LNCAP (cell line): ENCODE measurements at regions not wholly inside any gene's neighbourhood (a gene's known extent, or its start where the extent isn't known, plus 50 kb on each side); places are given as distances from the start of the nearest gene placed in this dataset.

Experiments used
- TF ChIP-seq, protein P1 (sequence below): fragments of 450-650 bp; IDR thresholded peaks from 2 replicates; pipeline ENCODE4 v1.5.1; 2017; ENCODE audit warnings: mild to moderate bottlenecking

DNA sequence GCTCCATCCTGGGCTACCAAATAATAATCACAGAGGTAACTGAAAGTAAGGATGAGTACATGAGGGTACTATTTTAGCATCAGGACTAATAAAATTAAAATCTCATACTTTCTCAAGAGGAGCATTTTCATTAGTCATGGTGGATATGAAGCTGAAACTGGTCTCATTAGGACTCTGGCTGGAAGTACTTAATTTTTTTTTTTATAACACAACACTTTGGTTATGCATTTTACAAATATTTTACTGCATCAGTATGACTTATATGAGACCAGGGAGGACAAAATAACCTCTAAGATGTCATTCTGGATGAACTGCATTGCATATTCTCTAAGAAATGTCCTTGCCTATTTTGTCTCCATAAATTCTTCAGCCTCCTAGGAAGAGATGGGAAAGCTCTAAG lies 290.9 kb downstream of the HLX start:
- TF ChIP-seq, protein P1, sequence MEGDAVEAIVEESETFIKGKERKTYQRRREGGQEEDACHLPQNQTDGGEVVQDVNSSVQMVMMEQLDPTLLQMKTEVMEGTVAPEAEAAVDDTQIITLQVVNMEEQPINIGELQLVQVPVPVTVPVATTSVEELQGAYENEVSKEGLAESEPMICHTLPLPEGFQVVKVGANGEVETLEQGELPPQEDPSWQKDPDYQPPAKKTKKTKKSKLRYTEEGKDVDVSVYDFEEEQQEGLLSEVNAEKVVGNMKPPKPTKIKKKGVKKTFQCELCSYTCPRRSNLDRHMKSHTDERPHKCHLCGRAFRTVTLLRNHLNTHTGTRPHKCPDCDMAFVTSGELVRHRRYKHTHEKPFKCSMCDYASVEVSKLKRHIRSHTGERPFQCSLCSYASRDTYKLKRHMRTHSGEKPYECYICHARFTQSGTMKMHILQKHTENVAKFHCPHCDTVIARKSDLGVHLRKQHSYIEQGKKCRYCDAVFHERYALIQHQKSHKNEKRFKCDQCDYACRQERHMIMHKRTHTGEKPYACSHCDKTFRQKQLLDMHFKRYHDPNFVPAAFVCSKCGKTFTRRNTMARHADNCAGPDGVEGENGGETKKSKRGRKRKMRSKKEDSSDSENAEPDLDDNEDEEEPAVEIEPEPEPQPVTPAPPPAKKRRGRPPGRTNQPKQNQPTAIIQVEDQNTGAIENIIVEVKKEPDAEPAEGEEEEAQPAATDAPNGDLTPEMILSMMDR, result no peak

GRCh38 chr1:221171768-221172167 lies 292.5 kb downstream of the HLX start:
- TF ChIP-seq, protein P1, result no peak

DNA sequence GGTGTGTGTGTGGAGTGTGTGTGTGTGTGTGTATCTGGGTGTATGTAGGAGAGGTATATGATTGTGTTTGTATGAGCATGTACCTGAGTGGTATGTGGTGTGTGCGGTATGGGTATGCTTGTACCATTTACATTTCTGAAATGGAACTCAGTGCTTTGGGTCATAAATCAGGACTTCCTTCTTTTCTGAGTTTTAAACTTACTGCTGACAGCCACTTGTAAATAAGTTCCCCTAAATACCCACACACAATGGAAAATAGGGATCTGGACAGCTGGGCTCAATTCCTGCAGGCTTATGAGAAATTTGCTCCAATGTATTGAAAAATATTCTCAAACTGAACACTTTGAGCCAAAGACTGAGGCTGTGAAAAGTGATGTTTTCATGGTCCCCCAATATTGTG lies 293.6 kb downstream of the HLX start:
- TF ChIP-seq, protein P1, result no peak

- TF ChIP-seq, protein P1, result no peak
Measured at GRCh38 chr1:221174330-221174993, 295.2 kb downstream of the HLX start.

DNA sequence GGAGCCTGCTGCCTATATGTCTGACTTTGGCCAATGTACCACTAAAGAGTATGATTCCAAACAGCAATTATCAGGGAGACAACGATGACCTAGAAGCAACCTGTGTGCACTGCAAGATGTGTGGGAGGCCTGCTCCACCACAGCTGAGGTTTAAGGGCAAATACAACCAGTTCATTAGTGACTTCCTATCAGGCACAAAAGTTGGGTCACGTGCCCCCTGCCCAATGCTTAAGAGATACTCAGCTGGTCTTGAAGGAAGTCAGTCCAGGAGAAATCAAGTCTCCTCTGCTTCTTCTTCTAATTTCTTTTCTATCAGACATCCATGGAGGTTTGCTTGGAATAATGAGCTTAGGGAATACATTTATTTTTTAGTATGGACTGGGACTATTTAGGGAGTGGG lies 296.0 kb downstream of the HLX start:
- TF ChIP-seq, protein P1, result no peak

DNA sequence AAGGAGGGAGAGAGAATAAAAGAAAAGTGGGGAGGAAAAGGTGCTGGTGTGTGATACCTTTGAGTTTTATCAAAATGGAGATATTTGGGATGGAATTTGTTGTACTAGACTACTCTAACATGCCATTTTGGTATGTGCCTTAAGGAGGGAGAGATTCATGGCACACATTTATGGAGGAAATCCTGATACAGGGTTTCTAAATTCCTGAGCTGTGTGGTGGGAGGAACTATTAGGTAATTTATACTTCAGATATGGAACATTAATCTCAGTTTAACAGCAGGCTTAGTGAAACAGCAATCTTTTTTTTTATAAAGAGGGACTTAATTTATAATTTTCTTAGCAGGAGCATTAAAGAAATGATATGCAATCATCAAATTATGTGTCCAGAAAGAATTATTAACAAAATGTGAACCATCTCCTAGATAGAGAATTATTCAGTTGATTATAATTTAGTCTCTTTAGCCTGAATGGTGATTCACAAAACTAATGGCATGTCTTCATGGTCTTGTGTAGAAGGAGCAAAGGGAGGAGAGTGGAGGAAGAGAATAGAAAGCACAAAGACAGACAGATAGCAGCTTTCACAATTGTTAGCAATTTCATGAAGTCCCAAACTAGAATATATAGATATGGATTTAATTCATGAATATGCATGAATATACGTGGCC lies 301.6 kb downstream of the HLX start:
- TF ChIP-seq, protein P1, result no peak

DNA sequence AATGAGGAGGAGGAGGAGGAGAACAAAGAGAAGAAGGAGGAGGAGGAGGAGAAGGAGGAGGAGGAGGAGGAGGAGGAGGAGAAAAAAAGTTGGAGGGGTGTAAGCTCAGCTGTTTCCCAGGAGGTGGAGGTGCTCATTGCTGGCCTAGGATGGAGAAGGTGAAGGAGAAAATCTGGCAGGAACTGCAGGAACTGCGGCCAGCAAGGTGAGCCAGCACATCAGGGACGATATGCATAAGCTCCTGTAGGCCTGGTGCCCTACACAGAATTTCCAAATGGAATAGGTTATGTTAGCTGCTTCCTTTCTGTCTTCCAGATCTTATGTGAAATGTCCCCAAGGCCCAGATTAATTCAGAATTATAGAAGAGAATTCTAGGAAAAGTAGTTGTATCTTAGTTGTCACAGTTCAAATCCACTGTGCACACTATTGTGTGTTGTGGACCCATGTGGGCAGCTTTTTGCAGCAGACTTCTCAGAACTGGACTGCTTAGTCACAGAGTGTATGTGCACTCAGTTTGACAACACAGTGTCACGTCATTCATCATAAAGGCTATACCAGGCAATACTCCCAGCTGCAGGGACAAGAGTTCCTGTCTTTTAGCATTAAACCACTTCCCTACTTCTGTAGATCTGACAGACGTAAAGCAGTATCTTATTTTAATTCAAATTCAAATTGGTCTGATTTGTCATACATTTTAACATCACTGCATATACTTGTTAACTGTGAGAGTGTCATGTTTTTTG lies 303.7 kb downstream of the HLX start:
- TF ChIP-seq, protein P1, result no peak
